Neural progenitor cell (in vitro differentiated cells): ENCODE measurements at regions not wholly inside any gene's neighbourhood (a gene's known extent, or its start where the extent isn't known, plus 50 kb on each side); places are given as distances from the start of the nearest gene placed in this dataset.

Source experiments
- DNase-seq: peaks from one replicate; pipeline ENCODE4 v3.0.0-alpha.2; 2016; ENCODE audit warnings: low spot score
- H2AFZ ChIP-seq: fragments of 200-600 bp; sonication (generic); replicated peaks from 2 replicates; pipeline ENCODE4 v1.6.1; 2016; ENCODE audit warnings: antibody characterized with exemption
- H3F3A ChIP-seq: fragments of 200-600 bp; sonication (generic); 2 replicates; pipeline ENCODE4 v1.6.1; 2016; ENCODE audit warnings: antibody characterized with exemption, low read depth
- H3K27ac ChIP-seq: fragments of 200-600 bp; sonication (generic); 2 replicates; pipeline ENCODE4 v1.5.1; 2016; ENCODE audit warnings: mild to moderate bottlenecking
- H3K27me3 ChIP-seq: fragments of 200-600 bp; sonication (generic); 2 replicates; pipeline ENCODE4 v1.6.1; 2016; ENCODE audit warnings: mild to moderate bottlenecking, moderate library complexity
- H3K36me3 ChIP-seq: fragments of 200-600 bp; sonication (generic); 2 replicates; pipeline ENCODE4 v1.5.1; 2016
- H3K4me1 ChIP-seq: fragments of 200-600 bp; sonication (generic); 2 replicates; pipeline ENCODE4 v1.6.1; 2016; ENCODE audit warnings: mixed run types
- H3K4me2 ChIP-seq: fragments of 200-600 bp; sonication (generic); 2 replicates; pipeline ENCODE4 v1.6.1; 2016
- H3K4me3 ChIP-seq: fragments of 200-600 bp; sonication (generic); 2 replicates; pipeline ENCODE4 v1.5.1; 2016
- H3K79me2 ChIP-seq: fragments of 200-600 bp; sonication (generic); 2 replicates; pipeline ENCODE4 v1.6.1; 2016; ENCODE audit warnings: low read depth
- H3K9ac ChIP-seq: fragments of 200-600 bp; sonication (generic); 2 replicates; pipeline ENCODE4 v1.6.1; 2016
- H3K9me3 ChIP-seq: fragments of 200-600 bp; sonication (generic); 2 replicates; pipeline ENCODE4 v1.5.1; 2016; ENCODE audit warnings: low read depth
- H4K20me1 ChIP-seq: fragments of 200-600 bp; sonication (generic); 2 replicates; pipeline ENCODE4 v1.6.1; 2016; ENCODE audit warnings: low read depth
- H3K27ac Mint-ChIP-seq: 3 replicates; pipeline ENCODE4 v1.8.0; 2021; ENCODE audit warnings: mixed read lengths
- H3K27me3 Mint-ChIP-seq: 2 replicates; pipeline ENCODE4 v1.8.0; 2022; ENCODE audit warnings: low read depth, mild to moderate bottlenecking, inconsistent platforms, moderate library complexity, mixed read lengths; ENCODE audit not compliant: insufficient read depth
- H3K36me3 Mint-ChIP-seq: 3 replicates; pipeline ENCODE4 v1.8.0; 2021; ENCODE audit warnings: mixed read lengths
- H3K4me1 Mint-ChIP-seq: 3 replicates; pipeline ENCODE4 v1.8.0; 2021; ENCODE audit warnings: mixed read lengths
- H3K4me3 Mint-ChIP-seq: 3 replicates; pipeline ENCODE4 v1.8.0; 2021; ENCODE audit warnings: mild to moderate bottlenecking, moderate library complexity, mixed read lengths
- H3K9me3 Mint-ChIP-seq: 3 replicates; pipeline ENCODE4 v1.8.0; 2020; ENCODE audit warnings: mixed read lengths
- EZH2 ChIP-seq: fragments of 200-600 bp; sonication (generic); IDR thresholded peaks from 2 replicates; pipeline ENCODE4 v1.6.1; 2017; ENCODE audit warnings: antibody characterized with exemption, mild to moderate bottlenecking, moderate library complexity
- EZH2phosphoT487 ChIP-seq: fragments of 200-600 bp; sonication (generic); IDR thresholded peaks from 2 replicates; pipeline ENCODE4 v1.6.1; 2017; ENCODE audit warnings: antibody characterized with exemption
- TF ChIP-seq, protein P1 (sequence below): fragments of 200-600 bp; sonication (generic); IDR thresholded peaks from 2 replicates; pipeline ENCODE4 v1.5.1; 2017; ENCODE audit warnings: antibody characterized with exemption, mild to moderate bottlenecking

DNA sequence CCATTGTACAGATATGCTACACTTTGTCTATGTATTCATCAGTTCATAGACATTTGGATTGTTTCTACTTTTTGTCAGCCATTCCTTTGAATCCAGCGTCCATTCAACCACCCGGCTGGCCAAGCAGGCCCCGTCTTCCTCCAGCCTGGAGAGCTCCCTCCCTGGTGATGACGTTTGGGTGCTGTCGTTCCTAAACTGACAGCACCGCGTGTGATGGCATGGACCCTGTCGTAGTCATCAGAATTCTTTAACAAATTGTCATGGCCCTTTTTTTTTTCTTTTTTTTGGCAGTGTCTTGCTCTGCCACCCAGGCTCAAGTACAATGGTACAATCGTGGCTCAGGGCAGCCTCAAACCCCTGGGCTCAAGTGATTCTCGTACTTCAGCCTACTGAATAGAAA, 138.6 kb upstream of the ERRFI1 start:
- Histone ChIP-seq H3K79me2 (no peaks in the 10 kb centered on the region), H3K4me3 (no peak overlapping the region), H3K9ac (no peak overlapping the region), H3K4me2 (no peak overlapping the region), H3K27ac (no peak overlapping the region), H3F3A (no peaks in the 10 kb centered on the region), H4K20me1 (no peaks in the 10 kb centered on the region), H2AFZ (no peak overlapping the region), H3K9me3 (no peaks in the 10 kb centered on the region), H3K36me3 (no peaks in the 10 kb centered on the region), H3K27me3 (no peaks in the 10 kb centered on the region), H3K4me1 (peaks cover 16% of the 10 kb centered on the region)
- Mint-ChIP-seq H3K36me3 (no peaks in the 10 kb centered on the region), H3K27ac (no peak overlapping the region), H3K4me3 (no peak overlapping the region), H3K4me1 (peaks cover 8% of the 10 kb centered on the region), H3K9me3 (peaks cover 3% of the 10 kb centered on the region), H3K27me3 (peaks cover 12% of the 10 kb centered on the region)
- DNase-seq, result no peak
- TF ChIP-seq EZH2 (no peak), EZH2phosphoT487 (no peak)
- TF ChIP-seq, protein P1, sequence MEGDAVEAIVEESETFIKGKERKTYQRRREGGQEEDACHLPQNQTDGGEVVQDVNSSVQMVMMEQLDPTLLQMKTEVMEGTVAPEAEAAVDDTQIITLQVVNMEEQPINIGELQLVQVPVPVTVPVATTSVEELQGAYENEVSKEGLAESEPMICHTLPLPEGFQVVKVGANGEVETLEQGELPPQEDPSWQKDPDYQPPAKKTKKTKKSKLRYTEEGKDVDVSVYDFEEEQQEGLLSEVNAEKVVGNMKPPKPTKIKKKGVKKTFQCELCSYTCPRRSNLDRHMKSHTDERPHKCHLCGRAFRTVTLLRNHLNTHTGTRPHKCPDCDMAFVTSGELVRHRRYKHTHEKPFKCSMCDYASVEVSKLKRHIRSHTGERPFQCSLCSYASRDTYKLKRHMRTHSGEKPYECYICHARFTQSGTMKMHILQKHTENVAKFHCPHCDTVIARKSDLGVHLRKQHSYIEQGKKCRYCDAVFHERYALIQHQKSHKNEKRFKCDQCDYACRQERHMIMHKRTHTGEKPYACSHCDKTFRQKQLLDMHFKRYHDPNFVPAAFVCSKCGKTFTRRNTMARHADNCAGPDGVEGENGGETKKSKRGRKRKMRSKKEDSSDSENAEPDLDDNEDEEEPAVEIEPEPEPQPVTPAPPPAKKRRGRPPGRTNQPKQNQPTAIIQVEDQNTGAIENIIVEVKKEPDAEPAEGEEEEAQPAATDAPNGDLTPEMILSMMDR, result no peak

DNA sequence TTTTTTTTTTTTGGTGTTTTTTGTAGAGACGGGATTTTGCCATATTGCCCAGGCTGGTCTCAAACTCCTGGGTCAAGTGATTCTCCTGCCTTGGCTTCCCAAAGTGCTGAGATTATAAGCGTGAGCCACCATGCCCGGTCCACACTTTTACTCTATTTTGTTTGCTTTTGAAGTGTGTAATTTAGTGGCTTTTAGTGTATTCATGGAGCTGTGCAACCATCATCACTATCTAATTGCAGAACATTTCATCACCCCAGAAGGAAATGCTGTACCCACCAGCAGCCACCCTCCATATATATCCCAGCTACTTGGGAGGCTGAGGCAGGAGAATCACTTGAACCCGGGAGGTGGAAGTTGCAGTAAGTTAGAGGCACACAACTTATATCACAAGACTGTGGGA, 136.9 kb upstream of the ERRFI1 start:
- no peaks in the 10 kb centered on the region for H3K36me3 Mint-ChIP-seq
- H4K20me1 ChIP-seq, result no peaks in the 10 kb centered on the region
- H3K27ac Mint-ChIP-seq, result no peak overlapping the region
- no peak overlapping the region for H3K4me3 ChIP-seq
- H3K27me3 ChIP-seq, result no peaks in the 10 kb centered on the region
- H3K79me2 ChIP-seq, result no peaks in the 10 kb centered on the region
- no peak for TF ChIP-seq EZH2phosphoT487
- TF ChIP-seq, protein P1, result no peak
- no peak for TF ChIP-seq EZH2
- peaks cover 13% of the 10 kb centered on the region for H3K4me1 ChIP-seq
- H3K27me3 Mint-ChIP-seq, result peaks cover 7% of the 10 kb centered on the region
- peaks cover 4% of the 10 kb centered on the region for H3K9me3 Mint-ChIP-seq
- H3K36me3 ChIP-seq, result no peaks in the 10 kb centered on the region
- H3K9me3 ChIP-seq, result no peaks in the 10 kb centered on the region
- H3K4me3 Mint-ChIP-seq, result no peak overlapping the region
- no peak overlapping the region for H2AFZ ChIP-seq
- DNase-seq, result no peak
- no peaks in the 10 kb centered on the region for H3F3A ChIP-seq
- peaks cover 2% of the 10 kb centered on the region for H3K4me1 Mint-ChIP-seq
- no peak overlapping the region for H3K27ac ChIP-seq
- H3K9ac ChIP-seq, result no peak overlapping the region
- no peak overlapping the region for H3K4me2 ChIP-seq

DNA sequence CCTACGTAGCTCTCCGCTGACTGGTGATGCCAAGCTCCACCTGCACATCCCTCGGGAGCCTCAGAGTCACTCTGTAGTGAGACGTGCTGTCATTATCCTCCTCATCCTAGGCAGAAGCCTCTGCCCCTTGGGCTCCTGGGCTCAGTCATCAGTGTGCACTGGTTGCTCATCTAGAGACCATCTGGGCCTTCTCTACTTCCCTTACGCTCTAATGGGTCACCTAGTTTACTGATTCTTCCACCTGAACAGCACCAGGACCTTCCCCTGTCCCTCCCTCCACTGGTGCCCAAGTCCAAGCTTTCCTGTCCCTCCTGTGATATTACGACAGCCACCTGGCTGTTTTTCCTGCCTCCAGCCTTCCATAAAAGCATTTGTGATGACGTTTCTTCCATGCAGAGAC, 136.1 kb upstream of the ERRFI1 start:
- TF ChIP-seq, protein P1, result no peak
- no peak for TF ChIP-seq EZH2phosphoT487
- TF ChIP-seq EZH2, result no peak

More for the DNA sequence above, 136.1 kb upstream of the ERRFI1 start:
- no peak overlapping the region for H3K9ac ChIP-seq
- no peak overlapping the region for H3K4me3 ChIP-seq
- Mint-ChIP-seq H3K27ac (peak overlapping the region; percentile 19), H3K9me3 (peaks cover 4% of the 10 kb centered on the region), H3K4me3 (no peak overlapping the region), H3K27me3 (peaks cover 7% of the 10 kb centered on the region), H3K36me3 (no peaks in the 10 kb centered on the region), H3K4me1 (peaks cover 2% of the 10 kb centered on the region)
- no peak overlapping the region for H3K4me2 ChIP-seq
- no peaks in the 10 kb centered on the region for H3K79me2 ChIP-seq
- no peak overlapping the region for H2AFZ ChIP-seq
- no peaks in the 10 kb centered on the region for H4K20me1 ChIP-seq
- H3F3A ChIP-seq, result no peaks in the 10 kb centered on the region
- no peaks in the 10 kb centered on the region for H3K27me3 ChIP-seq
- H3K27ac ChIP-seq, result no peak overlapping the region
- H3K4me1 ChIP-seq, result peaks cover 14% of the 10 kb centered on the region
- DNase-seq, result no peak
- H3K36me3 ChIP-seq, result no peaks in the 10 kb centered on the region
- no peaks in the 10 kb centered on the region for H3K9me3 ChIP-seq
